HG02588 (cell line): ENCODE measurements at regions not wholly inside any gene's neighbourhood (a gene's known extent, or its start where the extent isn't known, plus 50 kb on each side); places are given as distances from the start of the nearest gene placed in this dataset.

Experiments used
- ATAC-seq: cut with Tn5 transposase; IDR thresholded peaks from one replicate; pipeline ENCODE4 v1.9.1; 2021; ENCODE audit warnings: mild to moderate bottlenecking, moderate library complexity; ENCODE audit not compliant: unreplicated experiment

- no peak for ATAC-seq
Measured at GRCh38 chr12:30874455-30875321, 51.9 kb upstream of the TSPAN11 start.

- no peak for ATAC-seq
Measured at GRCh38 chr12:30870491-30871265, 55.9 kb upstream of the TSPAN11 start.

GRCh38 chr12:30867415-30867814 lies 59.1 kb upstream of the TSPAN11 start:
- no peak for ATAC-seq

- ATAC-seq, result no peak
Measured at GRCh38 chr12:30866256-30866655, 60.3 kb upstream of the TSPAN11 start.

GRCh38 chr12:30863839-30864238 lies 62.7 kb upstream of the TSPAN11 start:
- ATAC-seq, result no peak

- no peak for ATAC-seq
Measured at GRCh38 chr12:30862486-30862885, 64.1 kb upstream of the TSPAN11 start.

- ATAC-seq, result no peak
Measured at GRCh38 chr12:30859226-30859625, 67.3 kb upstream of the TSPAN11 start.

GRCh38 chr12:30858471-30858870 lies 68.1 kb upstream of the TSPAN11 start:
- no peak for ATAC-seq

GRCh38 chr12:30853561-30854133 lies 72.9 kb upstream of the TSPAN11 start:
- ATAC-seq, result no peak

- no peak for ATAC-seq
Measured at GRCh38 chr12:30850684-30851083, 75.9 kb upstream of the TSPAN11 start.

GRCh38 chr12:30847259-30847658 lies 79.3 kb upstream of the TSPAN11 start:
- ATAC-seq, result no peak

- no peak for ATAC-seq
Measured at GRCh38 chr12:30846776-30847175, 79.8 kb upstream of the TSPAN11 start.

GRCh38 chr12:30845676-30846075 lies 80.9 kb upstream of the TSPAN11 start:
- ATAC-seq, result no peak

GRCh38 chr12:30843211-30843610 lies 83.3 kb upstream of the TSPAN11 start:
- no peak for ATAC-seq

GRCh38 chr12:30840715-30841114 lies 85.8 kb upstream of the TSPAN11 start:
- ATAC-seq, result no peak

GRCh38 chr12:30839643-30840220 lies 85.0 kb upstream of the CAPRIN2 start:
- no peak for ATAC-seq

- no peak for ATAC-seq
Measured at GRCh38 chr12:30837595-30837994, 82.8 kb upstream of the CAPRIN2 start.

GRCh38 chr12:30836656-30837445 lies 82.1 kb upstream of the CAPRIN2 start:
- ATAC-seq, result no peak

GRCh38 chr12:30835216-30835615 lies 80.5 kb upstream of the CAPRIN2 start:
- no peak for ATAC-seq

- ATAC-seq, result no peak
Measured at GRCh38 chr12:30830751-30831150, 76.0 kb upstream of the CAPRIN2 start.

GRCh38 chr12:30829876-30830275 lies 75.1 kb upstream of the CAPRIN2 start:
- no peak for ATAC-seq
